ENCODE measurements at regions not wholly inside any gene's neighbourhood (a gene's known extent, or its start where the extent isn't known, plus 50 kb on each side); places are given as distances from the start of the nearest gene placed in this dataset.

DNA sequence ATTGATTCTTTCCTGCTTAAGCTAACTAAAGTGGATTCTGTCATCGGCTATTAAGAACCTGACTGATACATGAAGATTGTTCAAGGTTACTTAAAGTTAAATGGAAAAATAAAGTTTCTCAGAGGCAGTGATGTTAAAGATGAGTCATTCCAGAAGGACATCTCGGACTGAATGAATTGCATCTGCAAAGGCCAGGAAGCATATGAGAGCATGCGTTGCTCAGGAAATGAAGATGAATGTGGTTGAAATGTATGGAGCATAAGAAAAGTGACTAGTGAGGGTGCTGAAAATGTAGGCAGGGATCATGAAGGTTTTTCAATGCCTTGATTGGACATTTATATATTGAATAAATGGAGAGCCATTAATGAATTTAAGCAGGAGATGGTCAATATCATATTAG, 133.9 kb upstream of the GHITM start:
- intact Hi-C loops (cut with DNase I): no loop called here
- TF ChIP-seq, protein P1, sequence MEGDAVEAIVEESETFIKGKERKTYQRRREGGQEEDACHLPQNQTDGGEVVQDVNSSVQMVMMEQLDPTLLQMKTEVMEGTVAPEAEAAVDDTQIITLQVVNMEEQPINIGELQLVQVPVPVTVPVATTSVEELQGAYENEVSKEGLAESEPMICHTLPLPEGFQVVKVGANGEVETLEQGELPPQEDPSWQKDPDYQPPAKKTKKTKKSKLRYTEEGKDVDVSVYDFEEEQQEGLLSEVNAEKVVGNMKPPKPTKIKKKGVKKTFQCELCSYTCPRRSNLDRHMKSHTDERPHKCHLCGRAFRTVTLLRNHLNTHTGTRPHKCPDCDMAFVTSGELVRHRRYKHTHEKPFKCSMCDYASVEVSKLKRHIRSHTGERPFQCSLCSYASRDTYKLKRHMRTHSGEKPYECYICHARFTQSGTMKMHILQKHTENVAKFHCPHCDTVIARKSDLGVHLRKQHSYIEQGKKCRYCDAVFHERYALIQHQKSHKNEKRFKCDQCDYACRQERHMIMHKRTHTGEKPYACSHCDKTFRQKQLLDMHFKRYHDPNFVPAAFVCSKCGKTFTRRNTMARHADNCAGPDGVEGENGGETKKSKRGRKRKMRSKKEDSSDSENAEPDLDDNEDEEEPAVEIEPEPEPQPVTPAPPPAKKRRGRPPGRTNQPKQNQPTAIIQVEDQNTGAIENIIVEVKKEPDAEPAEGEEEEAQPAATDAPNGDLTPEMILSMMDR (IDR thresholded peaks at IDR 0.05): no peak
- ATAC-seq: no peak

GRCh38 chr10:84007482-84007881, 131.8 kb upstream of the GHITM start:
- Histone ChIP-seq H3K9me3 (no peaks in the 10 kb centered on the region), H3K27me3 (peaks cover 0 to 6% of the 10 kb centered on the region in 2 donors), H3K4me1 (no peaks in the 10 kb centered on the region), H3K4me3 (no peak overlapping the region), H3K27ac (no peak overlapping the region), H3K36me3 (no peaks in the 10 kb centered on the region)
- DNase-seq: no peak
- intact Hi-C loops (cut with DNase I): no loop called here
- no peak for ATAC-seq
- TF ChIP-seq, protein P1 (IDR thresholded peaks at IDR 0.05): no peak

More for the DNA sequence above, 133.9 kb upstream of the GHITM start:
- DNase-seq: no peak
- H3K27me3 ChIP-seq: peaks cover 0 to 6% of the 10 kb centered on the region in 2 donors
- no peaks in the 10 kb centered on the region for H3K36me3 ChIP-seq
- H3K27ac ChIP-seq: no peak overlapping the region
- no peaks in the 10 kb centered on the region for H3K9me3 ChIP-seq
- no peaks in the 10 kb centered on the region for H3K4me1 ChIP-seq
- no peak overlapping the region for H3K4me3 ChIP-seq

- TF ChIP-seq, protein P1 (IDR thresholded peaks at IDR 0.05): peak; percentile 42 to 57
- H3K27me3 ChIP-seq: peaks cover 0 to 6% of the 10 kb centered on the region in 2 donors
- H3K4me3 ChIP-seq: no peak overlapping the region
- no peaks in the 10 kb centered on the region for H3K4me1 ChIP-seq
- intact Hi-C loops (cut with DNase I): no loop called here
- no peaks in the 10 kb centered on the region for H3K9me3 ChIP-seq
- no peak overlapping the region for H3K27ac ChIP-seq
- DNase-seq (no peak), ATAC-seq (no peak)
- H3K36me3 ChIP-seq: no peaks in the 10 kb centered on the region
Measured at GRCh38 chr10:84008878-84009277, 130.4 kb upstream of the GHITM start.

- no peaks in the 10 kb centered on the region for H3K4me1 ChIP-seq
- no peak overlapping the region for H3K4me3 ChIP-seq
- TF ChIP-seq, protein P1 (IDR thresholded peaks at IDR 0.05): no peak
- no peaks in the 10 kb centered on the region for H3K9me3 ChIP-seq
- intact Hi-C loops (cut with DNase I): no loop called here
- H3K27ac ChIP-seq: no peak overlapping the region
- H3K27me3 ChIP-seq: peaks cover 0 to 6% of the 10 kb centered on the region in 2 donors
- DNase-seq (no peak), ATAC-seq (no peak)
- no peaks in the 10 kb centered on the region for H3K36me3 ChIP-seq
Measured at GRCh38 chr10:84012431-84012830, 126.9 kb upstream of the GHITM start.

DNA sequence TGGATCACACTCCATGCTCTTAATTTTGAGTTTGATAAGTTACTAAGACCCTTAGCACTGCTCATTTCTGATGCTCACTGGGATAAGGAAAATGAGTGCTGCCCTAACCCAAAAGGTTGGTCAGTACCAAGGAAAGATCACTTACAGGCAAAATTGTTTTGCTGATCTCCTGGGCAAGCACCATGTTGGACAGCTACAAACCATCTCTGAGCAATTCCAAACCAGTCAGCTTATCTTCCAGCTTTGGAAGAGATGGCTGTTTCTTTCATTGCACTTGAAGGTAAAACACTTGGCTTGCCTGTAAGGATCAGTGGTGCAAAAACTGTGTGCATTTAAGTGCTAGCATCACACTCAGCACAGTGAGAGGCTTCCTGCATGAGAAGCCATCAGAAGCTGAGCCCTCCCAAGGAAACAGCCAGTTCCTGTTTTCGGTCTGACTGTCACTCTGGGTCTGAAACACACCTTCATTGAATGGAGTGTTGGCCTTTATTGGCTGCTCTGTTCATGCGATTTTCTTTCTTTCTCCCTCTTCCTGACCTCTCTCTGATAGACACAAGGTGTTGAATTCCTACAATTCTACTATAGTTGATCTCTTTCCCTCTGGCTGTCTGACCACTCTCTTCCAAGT, 126.4 kb upstream of the GHITM start:
- no peaks in the 10 kb centered on the region for H3K4me1 ChIP-seq
- intact Hi-C loops (cut with DNase I): no loop called here
- no peak for DNase-seq

More for the DNA sequence above, 126.4 kb upstream of the GHITM start:
- Histone ChIP-seq H3K27me3 (peaks cover 0 to 6% of the 10 kb centered on the region in 2 donors), H3K9me3 (no peaks in the 10 kb centered on the region), H3K27ac (no peak overlapping the region), H3K36me3 (no peaks in the 10 kb centered on the region), H3K4me3 (no peak overlapping the region)
- TF ChIP-seq, protein P1 (IDR thresholded peaks at IDR 0.05): no peak
- ATAC-seq: no peak
